Lower leg skin (tissue), 4 donors: ENCODE measurements at regions not wholly inside any gene's neighbourhood (a gene's known extent, or its start where the extent isn't known, plus 50 kb on each side); places are given as distances from the start of the nearest gene placed in this dataset.

Experiments
- DNase-seq, 2 donors: peaks; one replicate each; pipeline ENCODE4 v3.0.0-alpha.2; 2019; ENCODE audit warnings: low spot score in 2 of 2
- H3K4me3 ChIP-seq: fragments of 200-600 bp; sonication (generic); 2 replicates; pipeline ENCODE4 v1.5.1; 2017; ENCODE audit warnings: mild to moderate bottlenecking, low read depth; ENCODE audit not compliant: poor library complexity, severe bottlenecking
- POLR2A ChIP-seq, 2 donors: fragments of 450-650 bp; IDR thresholded peaks; one replicate each; pipeline ENCODE4 v1.6.1; 2016 to 2017; ENCODE audit warnings: antibody characterized with exemption in 2 of 2, mild to moderate bottlenecking in 1 of 2, moderate library complexity in 1 of 2
- WGBS, 2 donors: methylation state at CpG; one replicate each; pipeline ENCODE4 v1.1.5; 2018; 5-methylcytosine and 5-hydroxymethylcytosine counted together
- intact Hi-C: fragments of 100-400 bp; cut with DNase I; formaldehyde crosslinking; loops from one replicate; pipeline ENCODE4 v1.15.0; 2023; ENCODE audit warnings: low total_unique reads
- TF ChIP-seq, protein P1 (sequence below), 3 donors: fragments of 450-650 bp; IDR thresholded peaks; one replicate each; pipeline ENCODE4 v1.5.1; 2016; ENCODE audit warnings: antibody characterized with exemption in 3 of 3, mild to moderate bottlenecking in 3 of 3, moderate library complexity in 2 of 3

DNA sequence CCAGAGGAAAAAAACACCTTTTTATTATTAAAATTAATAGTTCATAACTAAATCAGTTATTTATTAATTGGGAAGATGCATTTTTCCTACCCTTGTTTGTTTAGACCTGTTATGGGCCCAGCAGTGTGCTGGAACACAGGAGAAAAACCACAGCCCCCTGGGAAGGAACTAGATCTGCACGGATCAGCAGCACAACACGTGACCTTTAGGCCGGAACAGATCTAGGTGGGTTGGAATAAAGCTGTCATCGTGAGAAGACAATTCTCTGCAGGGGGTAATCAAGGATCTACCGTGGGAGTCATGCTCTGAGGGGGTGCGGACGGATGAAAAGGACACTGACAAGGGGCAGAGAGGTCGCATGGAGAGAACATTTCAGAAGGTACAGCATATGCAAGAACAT, 95.8 kb upstream of the SPATA31C2 start:
- TF ChIP-seq POLR2A (IDR thresholded peaks at IDR 0.05): no peak
- TF ChIP-seq, protein P1, sequence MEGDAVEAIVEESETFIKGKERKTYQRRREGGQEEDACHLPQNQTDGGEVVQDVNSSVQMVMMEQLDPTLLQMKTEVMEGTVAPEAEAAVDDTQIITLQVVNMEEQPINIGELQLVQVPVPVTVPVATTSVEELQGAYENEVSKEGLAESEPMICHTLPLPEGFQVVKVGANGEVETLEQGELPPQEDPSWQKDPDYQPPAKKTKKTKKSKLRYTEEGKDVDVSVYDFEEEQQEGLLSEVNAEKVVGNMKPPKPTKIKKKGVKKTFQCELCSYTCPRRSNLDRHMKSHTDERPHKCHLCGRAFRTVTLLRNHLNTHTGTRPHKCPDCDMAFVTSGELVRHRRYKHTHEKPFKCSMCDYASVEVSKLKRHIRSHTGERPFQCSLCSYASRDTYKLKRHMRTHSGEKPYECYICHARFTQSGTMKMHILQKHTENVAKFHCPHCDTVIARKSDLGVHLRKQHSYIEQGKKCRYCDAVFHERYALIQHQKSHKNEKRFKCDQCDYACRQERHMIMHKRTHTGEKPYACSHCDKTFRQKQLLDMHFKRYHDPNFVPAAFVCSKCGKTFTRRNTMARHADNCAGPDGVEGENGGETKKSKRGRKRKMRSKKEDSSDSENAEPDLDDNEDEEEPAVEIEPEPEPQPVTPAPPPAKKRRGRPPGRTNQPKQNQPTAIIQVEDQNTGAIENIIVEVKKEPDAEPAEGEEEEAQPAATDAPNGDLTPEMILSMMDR (IDR thresholded peaks at IDR 0.05): no peak
- H3K4me3 ChIP-seq: no peak overlapping the region
- intact Hi-C loops: no loop called here
- WGBS, 2 donors: 69 to 70% methylated on average over 8 of the region's 8 CpGs
- DNase-seq: no peak

DNA sequence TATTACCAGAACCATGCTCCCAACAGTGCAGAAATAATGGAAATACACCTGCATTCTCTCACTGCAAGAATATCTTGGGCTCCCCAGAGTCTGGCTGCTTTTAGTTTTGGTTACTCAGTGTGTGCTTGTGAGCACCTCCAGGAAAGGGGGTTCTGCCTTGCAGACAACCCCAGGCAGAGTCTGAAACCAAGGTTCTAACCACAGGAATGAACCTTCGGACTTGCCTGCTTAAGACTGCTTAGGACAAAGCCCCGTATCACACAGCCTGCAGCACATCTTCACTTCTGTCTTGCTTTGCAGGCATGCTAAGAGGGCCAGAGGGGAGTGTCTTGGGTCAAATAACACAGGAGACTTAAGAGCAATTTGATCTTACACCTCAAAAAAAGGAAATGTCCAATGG, 94.8 kb upstream of the SPATA31C2 start:
- WGBS, 2 donors: 92 to 96% methylated on average over 2 of the region's 2 CpGs
- H3K4me3 ChIP-seq: no peak overlapping the region
- DNase-seq: no peak
- intact Hi-C loops: no loop called here
- TF ChIP-seq POLR2A (IDR thresholded peaks at IDR 0.05): no peak
- TF ChIP-seq, protein P1 (IDR thresholded peaks at IDR 0.05): no peak

DNA sequence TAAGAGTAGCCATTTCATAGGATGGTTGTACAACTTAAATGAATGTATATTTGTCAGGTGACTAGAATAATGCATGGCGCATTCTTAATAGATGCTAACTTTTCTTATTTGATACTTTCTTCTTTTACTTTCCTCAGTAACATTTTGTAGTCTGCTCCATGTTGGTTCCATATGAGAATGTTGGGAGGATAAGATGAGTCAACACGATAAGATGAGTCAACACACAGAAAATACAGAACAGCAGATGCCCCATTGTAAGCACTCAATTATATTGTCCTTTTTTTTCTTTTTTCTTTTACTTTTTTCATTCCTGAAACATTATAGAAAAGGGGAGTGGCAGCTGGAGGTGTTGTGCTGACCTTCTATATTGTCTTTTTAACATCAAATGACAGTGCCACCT, 92.3 kb upstream of the SPATA31C2 start:
- H3K4me3 ChIP-seq: no peak overlapping the region
- 84 to 91% methylated on average over 2 of the region's 2 CpGs for WGBS, 2 donors
- intact Hi-C loops: no loop called here
- DNase-seq: no peak
- TF ChIP-seq POLR2A (IDR thresholded peaks at IDR 0.05): no peak
- TF ChIP-seq, protein P1 (IDR thresholded peaks at IDR 0.05): no peak

DNA sequence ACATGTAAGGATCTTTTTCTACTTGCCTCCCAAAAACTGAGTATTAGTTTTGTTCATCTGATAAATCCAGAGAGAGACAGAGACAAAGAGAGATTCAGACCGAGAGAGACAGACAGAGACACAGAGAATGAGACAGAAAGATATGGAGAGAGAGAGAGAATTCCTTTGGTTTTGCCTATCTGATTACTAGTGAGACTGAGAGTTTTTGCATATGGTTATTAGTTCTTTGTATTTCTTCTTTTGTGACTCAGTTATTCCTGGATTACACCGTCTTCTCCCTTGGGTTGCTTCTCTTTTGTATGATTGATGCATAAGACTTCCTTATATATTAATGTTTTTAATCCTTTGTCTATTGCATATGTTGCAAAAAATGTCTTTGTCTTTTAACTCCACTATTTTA, 91.2 kb upstream of the SPATA31C2 start:
- no peak for DNase-seq
- 62 to 87% methylated on average over 2 of the region's 2 CpGs for WGBS, 2 donors
- no peak for TF ChIP-seq POLR2A (IDR thresholded peaks at IDR 0.05)
- TF ChIP-seq, protein P1 (IDR thresholded peaks at IDR 0.05): no peak
- H3K4me3 ChIP-seq: no peak overlapping the region
- intact Hi-C loops: no loop called here

DNA sequence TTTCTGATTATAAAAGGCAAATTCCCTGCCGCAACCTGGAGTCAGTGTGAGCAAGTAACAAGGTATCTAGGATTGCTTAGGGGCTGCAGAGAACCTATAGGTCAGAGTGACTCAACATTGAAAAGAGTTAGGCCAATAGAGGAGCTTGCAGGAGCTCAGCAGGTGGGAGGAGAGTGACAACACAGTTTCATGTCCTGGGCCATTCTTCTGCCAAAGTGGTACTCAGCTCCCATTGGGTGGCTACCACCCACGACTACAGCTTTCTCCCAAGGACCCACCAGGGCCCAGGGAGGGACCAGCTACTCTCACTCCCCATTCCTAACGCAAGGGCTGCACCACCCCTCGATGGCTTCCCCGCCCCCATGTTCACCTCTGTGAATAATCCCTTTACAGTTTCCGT, 86.7 kb upstream of the SPATA31C2 start:
- TF ChIP-seq, protein P1 (IDR thresholded peaks at IDR 0.05): no peak
- no peak for TF ChIP-seq POLR2A (IDR thresholded peaks at IDR 0.05)
- no peak overlapping the region for H3K4me3 ChIP-seq
- DNase-seq: no peak
- 75 to 88% methylated on average over 6 of the region's 6 CpGs for WGBS, 2 donors
- intact Hi-C loops: no loop called here

DNA sequence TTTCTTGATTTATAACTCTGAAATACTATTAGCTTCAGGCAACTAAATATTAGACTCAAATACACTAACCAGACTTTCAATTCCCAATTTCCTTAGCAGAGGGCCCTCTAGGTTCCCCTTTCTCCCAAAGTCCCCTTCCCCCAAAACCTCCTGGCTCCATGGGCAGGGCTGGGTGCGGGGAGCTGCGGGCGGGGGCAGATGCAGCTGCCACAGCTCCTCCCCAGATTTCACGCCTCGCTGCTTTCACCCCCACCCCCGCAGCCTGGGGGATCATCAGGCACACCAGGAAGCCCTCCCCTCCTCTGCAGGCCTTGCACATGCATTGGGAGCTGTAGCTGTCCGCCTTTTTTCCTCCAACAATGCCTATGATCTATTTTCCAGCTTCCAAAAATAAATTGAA, 82.8 kb upstream of the SPATA31C2 start:
- intact Hi-C loops: no loop called here
- WGBS, 2 donors: 32 to 51% methylated on average over 7 of the region's 7 CpGs
- H3K4me3 ChIP-seq: no peak overlapping the region
- no peak for DNase-seq
- TF ChIP-seq, protein P1 (IDR thresholded peaks at IDR 0.05): no peak
- TF ChIP-seq POLR2A (IDR thresholded peaks at IDR 0.05): no peak
